Parathyroid adenoma (tissue), 2 donors: ENCODE measurements at regions not wholly inside any gene's neighbourhood (a gene's known extent, or its start where the extent isn't known, plus 50 kb on each side); places are given as distances from the start of the nearest gene placed in this dataset.

ENCODE experiments used
- H2AFZ ChIP-seq: fragments of 300-600 bp; sonication (generic); one replicate; pipeline ENCODE4 v1.7.0; 2017; ENCODE audit warnings: antibody characterized with exemption, mild to moderate bottlenecking
- H3K27ac ChIP-seq: fragments of 300-600 bp; sonication (generic); one replicate; pipeline ENCODE4 v1.7.0; 2017
- H3K27me3 ChIP-seq: fragments of 300-600 bp; sonication (generic); one replicate; pipeline ENCODE4 v1.7.0; 2017; ENCODE audit warnings: low read length; ENCODE audit not compliant: control insufficient read depth, insufficient read depth
- H3K36me3 ChIP-seq: fragments of 300-600 bp; sonication (generic); one replicate; pipeline ENCODE4 v1.7.0; 2017; ENCODE audit warnings: low read length; ENCODE audit not compliant: control insufficient read depth, insufficient read depth
- H3K4me1 ChIP-seq: fragments of 300-600 bp; sonication (generic); one replicate; pipeline ENCODE4 v1.7.0; 2017; ENCODE audit warnings: control low read depth
- H3K4me2 ChIP-seq: fragments of 300-600 bp; sonication (generic); one replicate; pipeline ENCODE4 v1.7.0; 2017; ENCODE audit warnings: low read length
- H3K4me3 ChIP-seq: fragments of 300-600 bp; sonication (generic); one replicate; pipeline ENCODE4 v1.7.0; 2017; ENCODE audit warnings: low read depth, low read length
- H3K79me2 ChIP-seq: fragments of 300-600 bp; sonication (generic); one replicate; pipeline ENCODE4 v1.7.0; 2017; ENCODE audit warnings: control low read depth
- H3K9ac ChIP-seq: fragments of 300-600 bp; sonication (generic); one replicate; pipeline ENCODE4 v1.7.0; 2017; ENCODE audit warnings: mild to moderate bottlenecking
- H3K9me3 ChIP-seq: fragments of 300-600 bp; sonication (generic); one replicate; pipeline ENCODE4 v1.7.0; 2017; ENCODE audit warnings: low read length; ENCODE audit not compliant: control insufficient read depth
- TF ChIP-seq, protein P1 (sequence below): fragments of 300-600 bp; sonication (generic); IDR thresholded peaks from one replicate; pipeline ENCODE4 v1.7.0; 2017; ENCODE audit warnings: antibody characterized with exemption, mild to moderate bottlenecking
- donor health status: primary hyperparathyroidism.

DNA sequence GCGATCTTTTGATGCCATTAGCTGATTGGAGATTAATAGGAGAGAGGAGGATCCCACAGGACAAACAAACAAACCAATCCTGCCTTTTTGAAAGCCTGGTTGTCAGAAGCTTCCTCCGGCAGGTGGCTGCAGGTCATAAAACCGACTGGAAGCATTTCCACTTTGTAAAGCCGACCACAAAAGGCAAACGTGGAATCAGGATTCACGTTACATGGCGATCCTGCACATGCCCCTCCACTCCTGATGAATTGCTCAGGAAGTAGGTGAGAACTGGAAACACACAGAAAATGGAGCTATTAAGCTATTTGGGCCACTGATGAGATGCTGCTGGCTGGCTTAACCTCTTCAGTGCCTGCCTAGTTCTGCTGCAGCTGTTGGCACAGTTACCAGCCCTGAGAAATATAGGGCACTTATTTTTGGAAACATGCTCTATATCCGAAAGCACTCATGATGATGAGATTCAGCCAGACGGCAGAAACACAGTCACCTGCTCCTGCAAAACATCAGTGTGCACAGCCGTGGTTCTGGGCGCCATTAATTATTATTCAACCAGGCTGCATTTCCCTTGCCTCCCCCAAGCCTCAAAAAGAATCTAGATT lies 110.3 kb upstream of the ST6GAL2 start:
- H3K4me2 ChIP-seq, result no peak overlapping the region
- no peak overlapping the region for H3K4me3 ChIP-seq
- no peaks in the 10 kb centered on the region for H3K36me3 ChIP-seq
- H3K27me3 ChIP-seq, result no peaks in the 10 kb centered on the region
- H3K9me3 ChIP-seq, result no peaks in the 10 kb centered on the region
- H3K9ac ChIP-seq, result no peak overlapping the region
- H2AFZ ChIP-seq, result no peak overlapping the region
- H3K27ac ChIP-seq, result no peak overlapping the region
- TF ChIP-seq, protein P1, sequence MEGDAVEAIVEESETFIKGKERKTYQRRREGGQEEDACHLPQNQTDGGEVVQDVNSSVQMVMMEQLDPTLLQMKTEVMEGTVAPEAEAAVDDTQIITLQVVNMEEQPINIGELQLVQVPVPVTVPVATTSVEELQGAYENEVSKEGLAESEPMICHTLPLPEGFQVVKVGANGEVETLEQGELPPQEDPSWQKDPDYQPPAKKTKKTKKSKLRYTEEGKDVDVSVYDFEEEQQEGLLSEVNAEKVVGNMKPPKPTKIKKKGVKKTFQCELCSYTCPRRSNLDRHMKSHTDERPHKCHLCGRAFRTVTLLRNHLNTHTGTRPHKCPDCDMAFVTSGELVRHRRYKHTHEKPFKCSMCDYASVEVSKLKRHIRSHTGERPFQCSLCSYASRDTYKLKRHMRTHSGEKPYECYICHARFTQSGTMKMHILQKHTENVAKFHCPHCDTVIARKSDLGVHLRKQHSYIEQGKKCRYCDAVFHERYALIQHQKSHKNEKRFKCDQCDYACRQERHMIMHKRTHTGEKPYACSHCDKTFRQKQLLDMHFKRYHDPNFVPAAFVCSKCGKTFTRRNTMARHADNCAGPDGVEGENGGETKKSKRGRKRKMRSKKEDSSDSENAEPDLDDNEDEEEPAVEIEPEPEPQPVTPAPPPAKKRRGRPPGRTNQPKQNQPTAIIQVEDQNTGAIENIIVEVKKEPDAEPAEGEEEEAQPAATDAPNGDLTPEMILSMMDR, result no peak
- no peaks in the 10 kb centered on the region for H3K4me1 ChIP-seq
- H3K79me2 ChIP-seq, result no peaks in the 10 kb centered on the region

GRCh38 chr2:106997204-106997603 lies 111.2 kb upstream of the ST6GAL2 start:
- Histone ChIP-seq H3K36me3 (no peaks in the 10 kb centered on the region), H3K27me3 (no peaks in the 10 kb centered on the region), H2AFZ (no peak overlapping the region), H3K4me3 (no peak overlapping the region), H3K27ac (no peak overlapping the region), H3K4me1 (no peaks in the 10 kb centered on the region), H3K4me2 (no peak overlapping the region), H3K9ac (no peak overlapping the region), H3K79me2 (no peaks in the 10 kb centered on the region), H3K9me3 (no peaks in the 10 kb centered on the region)
- TF ChIP-seq, protein P1, result no peak

GRCh38 chr2:107001062-107001461 lies 115.1 kb upstream of the ST6GAL2 start:
- Histone ChIP-seq H3K4me1 (no peaks in the 10 kb centered on the region), H3K9ac (no peak overlapping the region), H3K4me3 (no peak overlapping the region), H2AFZ (no peak overlapping the region), H3K4me2 (no peak overlapping the region), H3K36me3 (no peaks in the 10 kb centered on the region), H3K27me3 (no peaks in the 10 kb centered on the region), H3K9me3 (no peaks in the 10 kb centered on the region), H3K27ac (no peak overlapping the region), H3K79me2 (no peaks in the 10 kb centered on the region)
- TF ChIP-seq, protein P1, result no peak

DNA sequence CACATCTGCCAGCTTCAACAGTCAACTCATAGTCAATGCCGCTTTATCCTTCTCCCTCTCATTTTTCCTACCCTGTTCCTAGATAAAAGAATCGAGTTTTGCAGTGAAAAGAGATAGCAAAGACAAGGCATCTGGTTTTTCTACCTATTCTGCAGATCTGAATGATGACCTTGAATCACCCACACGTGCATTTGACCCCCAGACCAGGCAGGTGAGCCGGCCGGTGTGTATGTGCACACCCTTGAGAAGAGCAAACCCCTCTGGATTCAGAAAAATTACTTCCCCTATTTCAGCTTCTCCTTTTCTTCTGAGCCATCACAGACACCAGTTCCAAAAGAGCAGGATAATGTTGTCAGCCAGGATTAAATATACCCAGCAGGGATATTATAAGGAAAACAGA lies 115.6 kb upstream of the ST6GAL2 start:
- no peaks in the 10 kb centered on the region for H3K9me3 ChIP-seq
- no peak overlapping the region for H3K4me2 ChIP-seq
- no peaks in the 10 kb centered on the region for H3K4me1 ChIP-seq
- H3K27me3 ChIP-seq, result no peaks in the 10 kb centered on the region
- no peak overlapping the region for H3K27ac ChIP-seq
- no peaks in the 10 kb centered on the region for H3K36me3 ChIP-seq
- no peak overlapping the region for H3K9ac ChIP-seq
- H3K79me2 ChIP-seq, result no peaks in the 10 kb centered on the region
- no peak overlapping the region for H2AFZ ChIP-seq
- no peak overlapping the region for H3K4me3 ChIP-seq
- TF ChIP-seq, protein P1, result no peak

DNA sequence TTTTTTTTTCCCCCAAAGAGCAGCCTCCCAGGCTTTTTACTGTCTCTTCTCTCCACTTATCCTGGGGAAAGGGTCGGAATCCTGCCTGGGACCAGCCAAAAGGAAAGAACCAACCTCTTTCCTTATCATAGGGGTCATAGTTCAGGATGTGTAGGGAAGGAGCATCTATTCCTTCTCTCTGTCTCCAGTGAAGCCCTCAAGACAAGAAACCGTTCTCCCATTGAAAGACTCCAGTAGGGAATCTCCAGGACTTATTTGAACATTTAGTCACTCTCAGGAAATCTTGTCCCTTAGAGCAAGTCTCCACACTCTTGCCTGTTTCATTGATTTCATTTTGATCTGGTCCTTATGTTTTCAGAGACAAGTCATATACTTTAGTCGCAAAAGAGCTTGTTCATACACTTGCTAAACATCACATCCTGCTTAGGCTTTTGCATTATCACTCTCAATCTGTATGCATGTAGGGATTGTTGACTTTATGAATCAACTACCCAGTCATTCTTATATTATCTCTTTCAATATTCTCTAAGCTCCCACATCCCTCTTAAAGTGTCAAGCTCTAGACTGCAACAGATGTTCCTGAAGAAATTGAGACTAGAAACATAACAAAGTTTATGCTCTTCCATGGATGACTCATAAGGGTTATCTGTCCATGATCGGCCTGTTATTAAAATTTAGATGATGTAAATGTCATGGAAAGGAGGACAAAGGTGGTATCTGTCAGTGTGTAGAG lies 116.2 kb upstream of the ST6GAL2 start:
- H3K9ac ChIP-seq, result no peak overlapping the region
- no peak overlapping the region for H3K4me2 ChIP-seq
- no peaks in the 10 kb centered on the region for H3K27me3 ChIP-seq
- TF ChIP-seq, protein P1, result no peak
- no peaks in the 10 kb centered on the region for H3K36me3 ChIP-seq
- H2AFZ ChIP-seq, result no peak overlapping the region
- H3K27ac ChIP-seq, result no peak overlapping the region
- H3K79me2 ChIP-seq, result no peaks in the 10 kb centered on the region
- no peak overlapping the region for H3K4me3 ChIP-seq
- no peaks in the 10 kb centered on the region for H3K4me1 ChIP-seq
- H3K9me3 ChIP-seq, result no peaks in the 10 kb centered on the region
